ENCODE measurements at regions not wholly inside any gene's neighbourhood (a gene's known extent, or its start where the extent isn't known, plus 50 kb on each side); places are given as distances from the start of the nearest gene placed in this dataset.

GRCh38 chr2:240234503-240234951, 94.1 kb upstream of the OTOS start:
- no peak for DNase-seq
- POLR2A ChIA-PET = no interaction called here
- Histone ChIP-seq H3K4me1 (ENCODE audit: control insufficient read depth in 1 of 2, insufficient read depth in 2 of 2, low read depth in 1 of 2, low read length in 1 of 2) (peaks cover 0 to 23% of the 10 kb centered on the region in 2 experiments; a peak in 1 of 4 replicates), H3K27ac (ENCODE audit: low read depth in 2 of 2, low read length in 1 of 2) (no peak overlapping the region), H3K4me3 (ENCODE audit: low read depth in 2 of 2, low read length in 1 of 2) (no peak overlapping the region), H3K36me3 (replicated peaks in 1 of 2; ENCODE audit: control insufficient read depth in 1 of 2, insufficient read depth in 2 of 2, low read length in 1 of 2) (no peaks in the 10 kb centered on the region), H3K27me3 (ENCODE audit: insufficient read depth) (no peaks in the 10 kb centered on the region), H3K4me2 (no peak overlapping the region), H3K9me2 (no peaks in the 10 kb centered on the region), H3K79me2 (ENCODE audit: insufficient read depth) (no peaks in the 10 kb centered on the region), H3F3A (replicated peaks; ENCODE audit: insufficient read depth) (no peaks in the 10 kb centered on the region), H3K9me3 (no peaks in the 10 kb centered on the region), H3K9ac (no peak overlapping the region), H2AFZ (ENCODE audit: low read depth) (no peak overlapping the region), H4K20me1 (ENCODE audit: insufficient read depth) (no peaks in the 10 kb centered on the region)
- 42% methylated on average over 8 of the region's 8 CpGs for WGBS (ENCODE audit: low lambda C conversion rate)
- CTCF ChIA-PET = interaction anchor here (3.7 kb wide), 1 partner anchor 202 kb away, joined by 29 read pairs; the partner anchor contains the start of gene GPC1
- TF ChIP-seq NFIC (IDR thresholded peaks at IDR 0.05; ENCODE audit: borderline replicate concordance) (no peak), NRF1 (IDR thresholded peaks at IDR 0.05; ENCODE audit: low read depth, low read length) (no peak), YY1 (IDR thresholded peaks at IDR 0.05; ENCODE audit: low read depth) (no peak), FOXJ3 (CRISPR knock-in tag; IDR thresholded peaks at IDR 0.05) (no peak), EZH2phosphoT487 (IDR thresholded peaks at IDR 0.05; ENCODE audit: borderline replicate concordance, low read depth) (no peak)
- TF ChIP-seq, protein P1, sequence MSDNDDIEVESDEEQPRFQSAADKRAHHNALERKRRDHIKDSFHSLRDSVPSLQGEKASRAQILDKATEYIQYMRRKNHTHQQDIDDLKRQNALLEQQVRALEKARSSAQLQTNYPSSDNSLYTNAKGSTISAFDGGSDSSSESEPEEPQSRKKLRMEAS (IDR thresholded peaks at IDR 0.05; ENCODE audit: low read depth) = no peak
- TF ChIP-seq, protein P2, sequence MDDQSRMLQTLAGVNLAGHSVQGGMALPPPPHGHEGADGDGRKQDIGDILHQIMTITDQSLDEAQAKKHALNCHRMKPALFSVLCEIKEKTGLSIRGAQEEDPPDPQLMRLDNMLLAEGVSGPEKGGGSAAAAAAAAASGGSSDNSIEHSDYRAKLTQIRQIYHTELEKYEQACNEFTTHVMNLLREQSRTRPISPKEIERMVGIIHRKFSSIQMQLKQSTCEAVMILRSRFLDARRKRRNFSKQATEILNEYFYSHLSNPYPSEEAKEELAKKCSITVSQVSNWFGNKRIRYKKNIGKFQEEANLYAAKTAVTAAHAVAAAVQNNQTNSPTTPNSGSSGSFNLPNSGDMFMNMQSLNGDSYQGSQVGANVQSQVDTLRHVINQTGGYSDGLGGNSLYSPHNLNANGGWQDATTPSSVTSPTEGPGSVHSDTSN (IDR thresholded peaks at IDR 0.05) = no peak

- 48% methylated on average over 15 of the region's 17 CpGs for WGBS (ENCODE audit: low lambda C conversion rate)
- CTCF ChIA-PET = interaction anchor here (1.0 kb wide), 1 partner anchor 21 kb away, joined by 4 read pairs; no protein-coding TSS in a partner anchor
- TF ChIP-seq ZBTB33 (IDR thresholded peaks at IDR 0.05; ENCODE audit: borderline replicate concordance, low read depth) = no peak
- no peak for TF ChIP-seq CHD2 (IDR thresholded peaks at IDR 0.05; ENCODE audit: low read length, partially characterized antibody)
- no peak for TF ChIP-seq GABPA (IDR thresholded peaks at IDR 0.05; ENCODE audit: low read depth)
- TF ChIP-seq, protein P3, sequence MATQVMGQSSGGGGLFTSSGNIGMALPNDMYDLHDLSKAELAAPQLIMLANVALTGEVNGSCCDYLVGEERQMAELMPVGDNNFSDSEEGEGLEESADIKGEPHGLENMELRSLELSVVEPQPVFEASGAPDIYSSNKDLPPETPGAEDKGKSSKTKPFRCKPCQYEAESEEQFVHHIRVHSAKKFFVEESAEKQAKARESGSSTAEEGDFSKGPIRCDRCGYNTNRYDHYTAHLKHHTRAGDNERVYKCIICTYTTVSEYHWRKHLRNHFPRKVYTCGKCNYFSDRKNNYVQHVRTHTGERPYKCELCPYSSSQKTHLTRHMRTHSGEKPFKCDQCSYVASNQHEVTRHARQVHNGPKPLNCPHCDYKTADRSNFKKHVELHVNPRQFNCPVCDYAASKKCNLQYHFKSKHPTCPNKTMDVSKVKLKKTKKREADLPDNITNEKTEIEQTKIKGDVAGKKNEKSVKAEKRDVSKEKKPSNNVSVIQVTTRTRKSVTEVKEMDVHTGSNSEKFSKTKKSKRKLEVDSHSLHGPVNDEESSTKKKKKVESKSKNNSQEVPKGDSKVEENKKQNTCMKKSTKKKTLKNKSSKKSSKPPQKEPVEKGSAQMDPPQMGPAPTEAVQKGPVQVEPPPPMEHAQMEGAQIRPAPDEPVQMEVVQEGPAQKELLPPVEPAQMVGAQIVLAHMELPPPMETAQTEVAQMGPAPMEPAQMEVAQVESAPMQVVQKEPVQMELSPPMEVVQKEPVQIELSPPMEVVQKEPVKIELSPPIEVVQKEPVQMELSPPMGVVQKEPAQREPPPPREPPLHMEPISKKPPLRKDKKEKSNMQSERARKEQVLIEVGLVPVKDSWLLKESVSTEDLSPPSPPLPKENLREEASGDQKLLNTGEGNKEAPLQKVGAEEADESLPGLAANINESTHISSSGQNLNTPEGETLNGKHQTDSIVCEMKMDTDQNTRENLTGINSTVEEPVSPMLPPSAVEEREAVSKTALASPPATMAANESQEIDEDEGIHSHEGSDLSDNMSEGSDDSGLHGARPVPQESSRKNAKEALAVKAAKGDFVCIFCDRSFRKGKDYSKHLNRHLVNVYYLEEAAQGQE (IDR thresholded peaks at IDR 0.05; ENCODE audit: low read depth, low read length) = no peak
- TF ChIP-seq EP300 (IDR thresholded peaks at IDR 0.05; ENCODE audit: borderline replicate concordance in 1 of 2, low read depth in 1 of 2, low read length in 1 of 2) = no peak
- no peak for TF ChIP-seq NRF1 (IDR thresholded peaks at IDR 0.05; ENCODE audit: low read depth, low read length)
- no peak for TF ChIP-seq TCF12 (IDR thresholded peaks at IDR 0.05)
- no peak for TF ChIP-seq SIN3A (IDR thresholded peaks at IDR 0.05; ENCODE audit: borderline replicate concordance, low read depth, low read length)
- TF ChIP-seq USF1 (IDR thresholded peaks at IDR 0.05; ENCODE audit: borderline replicate concordance, low read depth) = no peak
- TF ChIP-seq FOSL2 (IDR thresholded peaks at IDR 0.05; ENCODE audit: borderline replicate concordance, low read depth) = no peak
- TF ChIP-seq YY1 (IDR thresholded peaks at IDR 0.05; ENCODE audit: low read depth) = no peak
- TF ChIP-seq NFIC (IDR thresholded peaks at IDR 0.05; ENCODE audit: borderline replicate concordance) = no peak
- TF ChIP-seq MXI1 (IDR thresholded peaks at IDR 0.05; ENCODE audit: low read depth, low read length) = no peak
- no peak for TF ChIP-seq MEF2A (IDR thresholded peaks at IDR 0.05; ENCODE audit: borderline replicate concordance, low read depth)
- TF ChIP-seq FOXJ3 (CRISPR knock-in tag; IDR thresholded peaks at IDR 0.05) = no peak
- TF ChIP-seq SMC3 (IDR thresholded peaks at IDR 0.05; ENCODE audit: low read depth, low read length) = no peak
Measured at GRCh38 chr2:240235149-240235803, 94.8 kb upstream of the OTOS start.

More at GRCh38 chr2:240235149-240235803, 94.8 kb upstream of the OTOS start:
- no peaks in the 10 kb centered on the region for H3K9me3 ChIP-seq
- no peak overlapping the region for H3K4me3 ChIP-seq (ENCODE audit: low read depth in 2 of 2, low read length in 1 of 2)
- H2AFZ ChIP-seq (ENCODE audit: low read depth) = no peak overlapping the region
- no peaks in the 10 kb centered on the region for H3K27me3 ChIP-seq (ENCODE audit: insufficient read depth)
- H4K20me1 ChIP-seq (ENCODE audit: insufficient read depth) = no peaks in the 10 kb centered on the region
- H3F3A ChIP-seq (replicated peaks; ENCODE audit: insufficient read depth) = no peaks in the 10 kb centered on the region
- no peaks in the 10 kb centered on the region for H3K36me3 ChIP-seq (replicated peaks in 1 of 2; ENCODE audit: control insufficient read depth in 1 of 2, insufficient read depth in 2 of 2, low read length in 1 of 2)
- H3K27ac ChIP-seq (ENCODE audit: low read depth in 2 of 2, low read length in 1 of 2) = no peak overlapping the region
- POLR2A ChIA-PET = no interaction called here
- H3K9ac ChIP-seq = no peak overlapping the region
- no peak overlapping the region for H3K4me2 ChIP-seq
- peaks cover 0 to 23% of the 10 kb centered on the region in 2 experiments; a peak in 1 of 4 replicates for H3K4me1 ChIP-seq (ENCODE audit: control insufficient read depth in 1 of 2, insufficient read depth in 2 of 2, low read depth in 1 of 2, low read length in 1 of 2)
- no peak for DNase-seq
- no peaks in the 10 kb centered on the region for H3K9me2 ChIP-seq
- no peaks in the 10 kb centered on the region for H3K79me2 ChIP-seq (ENCODE audit: insufficient read depth)

Data from SK-N-SH (cell line).